ENCODE measurements at regions not wholly inside any gene's neighbourhood (a gene's known extent, or its start where the extent isn't known, plus 50 kb on each side); places are given as distances from the start of the nearest gene placed in this dataset.

- no peak for ATAC-seq
- no peak overlapping the region for H3K27ac Mint-ChIP-seq
- H3K4me1 Mint-ChIP-seq: no peaks in the 10 kb centered on the region
- H3K9me3 Mint-ChIP-seq: peaks cover 17% of the 10 kb centered on the region
- H3K4me3 Mint-ChIP-seq: no peak overlapping the region
- H3K27me3 Mint-ChIP-seq: no peaks in the 10 kb centered on the region
- H3K36me3 Mint-ChIP-seq: no peaks in the 10 kb centered on the region
These were observed 942.9 kb downstream of the ANKRD7 start for GRCh38 chr7:119167431-119167830.

GRCh38 chr7:119172043-119172442 is 947.5 kb downstream of the ANKRD7 start:
- no peak overlapping the region for H3K4me3 Mint-ChIP-seq
- H3K4me1 Mint-ChIP-seq: no peaks in the 10 kb centered on the region
- H3K27ac Mint-ChIP-seq: no peak overlapping the region
- H3K36me3 Mint-ChIP-seq: no peaks in the 10 kb centered on the region
- no peaks in the 10 kb centered on the region for H3K27me3 Mint-ChIP-seq
- no peak for ATAC-seq
- peaks cover 2% of the 10 kb centered on the region for H3K9me3 Mint-ChIP-seq

GRCh38 chr7:119175911-119176627 is 951.6 kb downstream of the ANKRD7 start:
- no peaks in the 10 kb centered on the region for H3K36me3 Mint-ChIP-seq
- no peak overlapping the region for H3K4me3 Mint-ChIP-seq
- H3K27me3 Mint-ChIP-seq: no peaks in the 10 kb centered on the region
- no peaks in the 10 kb centered on the region for H3K9me3 Mint-ChIP-seq
- ATAC-seq: no peak
- H3K27ac Mint-ChIP-seq: no peak overlapping the region
- H3K4me1 Mint-ChIP-seq: no peaks in the 10 kb centered on the region

DNA sequence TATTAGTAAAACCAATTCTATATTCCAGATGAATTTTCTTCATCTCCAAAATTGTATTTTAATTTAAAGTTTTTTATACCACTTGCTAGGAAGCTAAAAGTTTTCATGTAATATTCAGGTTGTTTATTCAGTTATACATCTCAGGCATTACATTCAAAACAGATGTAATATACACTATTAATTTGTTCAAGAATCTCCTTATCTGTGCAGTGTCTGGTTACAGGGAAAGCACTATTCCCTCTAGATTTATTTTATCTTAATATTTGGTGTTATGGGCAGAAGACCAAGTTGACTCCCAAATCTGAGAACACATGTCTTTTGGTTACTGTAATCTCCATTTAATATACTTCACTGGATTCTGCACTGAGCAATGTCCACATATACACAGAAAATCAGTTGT is 953.4 kb downstream of the ANKRD7 start:
- no peaks in the 10 kb centered on the region for H3K27me3 Mint-ChIP-seq
- no peak overlapping the region for H3K27ac Mint-ChIP-seq
- no peaks in the 10 kb centered on the region for H3K4me1 Mint-ChIP-seq
- H3K4me3 Mint-ChIP-seq: no peak overlapping the region
- no peaks in the 10 kb centered on the region for H3K36me3 Mint-ChIP-seq
- no peak for ATAC-seq
- peaks cover 2% of the 10 kb centered on the region for H3K9me3 Mint-ChIP-seq

- no peak for ATAC-seq
- no peak overlapping the region for H3K4me3 Mint-ChIP-seq
These were observed 959.8 kb downstream of the ANKRD7 start for GRCh38 chr7:119184124-119184788.

GRCh38 chr7:119196183-119196582 is 971.7 kb downstream of the ANKRD7 start:
- Mint-ChIP-seq H3K4me3 (no peak overlapping the region), H3K27me3 (no peaks in the 10 kb centered on the region), H3K9me3 (no peaks in the 10 kb centered on the region), H3K36me3 (no peaks in the 10 kb centered on the region), H3K4me1 (no peaks in the 10 kb centered on the region), H3K27ac (no peak overlapping the region)
- no peak for ATAC-seq

More at GRCh38 chr7:119184124-119184788, 959.8 kb downstream of the ANKRD7 start:
- Mint-ChIP-seq H3K36me3 (no peaks in the 10 kb centered on the region), H3K27me3 (no peaks in the 10 kb centered on the region), H3K27ac (no peak overlapping the region), H3K4me1 (no peaks in the 10 kb centered on the region), H3K9me3 (peaks cover 9% of the 10 kb centered on the region)

- Mint-ChIP-seq H3K27ac (no peak overlapping the region), H3K9me3 (no peaks in the 10 kb centered on the region), H3K36me3 (no peaks in the 10 kb centered on the region), H3K4me3 (no peak overlapping the region), H3K27me3 (no peaks in the 10 kb centered on the region), H3K4me1 (no peaks in the 10 kb centered on the region)
- no peak for ATAC-seq
These were observed 972.8 kb downstream of the ANKRD7 start for GRCh38 chr7:119197172-119197876.

DNA sequence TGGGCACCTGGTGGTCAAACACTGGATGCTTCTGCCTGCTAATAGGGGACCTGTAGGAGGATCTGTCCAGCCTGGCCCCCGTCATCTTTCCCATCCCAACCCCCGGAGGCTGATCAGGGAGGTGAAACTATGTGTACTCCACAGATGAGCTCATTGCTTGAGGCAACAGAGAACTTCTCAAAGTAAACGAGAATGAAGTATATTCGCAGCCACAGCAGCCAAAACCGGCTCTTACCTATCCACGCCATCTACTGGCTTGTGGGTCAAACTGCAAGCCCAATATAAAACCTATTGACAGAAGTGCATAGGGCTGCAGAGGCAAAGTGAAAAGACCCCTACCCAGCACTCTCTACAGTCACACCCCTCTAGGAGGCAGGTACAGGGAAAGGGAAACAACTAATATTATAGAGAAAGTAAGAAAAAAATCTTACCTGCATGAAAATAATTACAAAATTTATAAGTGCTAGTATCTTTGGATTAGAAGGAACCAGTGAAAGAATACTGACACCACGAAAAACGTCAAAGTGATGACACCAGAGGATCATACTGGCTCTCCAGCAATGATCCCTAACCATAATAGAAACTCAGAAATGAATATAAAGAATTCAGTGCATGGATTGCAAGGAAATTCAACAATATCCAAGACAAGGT is 973.5 kb downstream of the ANKRD7 start:
- H3K27me3 Mint-ChIP-seq: no peaks in the 10 kb centered on the region
- no peaks in the 10 kb centered on the region for H3K9me3 Mint-ChIP-seq
- H3K27ac Mint-ChIP-seq: no peak overlapping the region
- no peaks in the 10 kb centered on the region for H3K4me1 Mint-ChIP-seq
- no peak for ATAC-seq
- H3K36me3 Mint-ChIP-seq: no peaks in the 10 kb centered on the region
- no peak overlapping the region for H3K4me3 Mint-ChIP-seq

DNA sequence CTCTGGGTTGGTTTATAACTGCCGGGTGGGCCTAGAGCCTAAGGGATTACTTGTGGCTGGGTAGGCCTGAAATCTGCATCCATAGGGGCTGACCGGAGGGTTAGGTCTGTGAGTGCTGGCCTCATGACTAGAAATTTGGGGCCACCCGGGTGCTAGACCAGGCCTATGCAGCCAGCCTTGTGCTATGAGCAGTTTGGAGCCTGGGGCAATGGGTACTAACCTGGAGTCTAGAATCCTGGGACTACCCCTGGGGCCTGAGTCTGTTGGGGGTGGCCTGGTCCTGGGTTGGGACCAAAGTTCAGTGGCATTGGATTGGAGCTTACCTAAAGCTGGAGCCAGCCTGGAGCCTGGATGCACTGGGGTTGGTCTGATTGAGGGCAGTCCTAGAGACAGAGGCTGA is 995.2 kb downstream of the ANKRD7 start:
- Mint-ChIP-seq H3K9me3 (peaks cover 2% of the 10 kb centered on the region), H3K27me3 (no peaks in the 10 kb centered on the region), H3K4me1 (no peaks in the 10 kb centered on the region), H3K27ac (no peak overlapping the region), H3K36me3 (no peaks in the 10 kb centered on the region), H3K4me3 (no peak overlapping the region)
- peak; percentile 31 for ATAC-seq

GRCh38 chr7:119223930-119224329 is 999.4 kb downstream of the ANKRD7 start:
- no peaks in the 10 kb centered on the region for H3K36me3 Mint-ChIP-seq
- H3K27ac Mint-ChIP-seq: no peak overlapping the region
- no peaks in the 10 kb centered on the region for H3K27me3 Mint-ChIP-seq
- H3K9me3 Mint-ChIP-seq: peaks cover 2% of the 10 kb centered on the region
- no peak for ATAC-seq
- no peak overlapping the region for H3K4me3 Mint-ChIP-seq
- no peaks in the 10 kb centered on the region for H3K4me1 Mint-ChIP-seq

GRCh38 chr7:119228482-119228881 is 1004.0 kb downstream of the ANKRD7 start:
- Mint-ChIP-seq H3K4me3 (no peak overlapping the region), H3K9me3 (peaks cover 5% of the 10 kb centered on the region), H3K27me3 (no peaks in the 10 kb centered on the region), H3K4me1 (no peaks in the 10 kb centered on the region), H3K27ac (no peak overlapping the region), H3K36me3 (no peaks in the 10 kb centered on the region)
- no peak for ATAC-seq

GRCh38 chr7:119232091-119232490 is 1007.6 kb downstream of the ANKRD7 start:
- Mint-ChIP-seq H3K4me3 (no peak overlapping the region), H3K36me3 (no peaks in the 10 kb centered on the region), H3K27ac (no peak overlapping the region), H3K9me3 (peaks cover 3% of the 10 kb centered on the region), H3K4me1 (no peaks in the 10 kb centered on the region), H3K27me3 (no peaks in the 10 kb centered on the region)
- no peak for ATAC-seq

DNA sequence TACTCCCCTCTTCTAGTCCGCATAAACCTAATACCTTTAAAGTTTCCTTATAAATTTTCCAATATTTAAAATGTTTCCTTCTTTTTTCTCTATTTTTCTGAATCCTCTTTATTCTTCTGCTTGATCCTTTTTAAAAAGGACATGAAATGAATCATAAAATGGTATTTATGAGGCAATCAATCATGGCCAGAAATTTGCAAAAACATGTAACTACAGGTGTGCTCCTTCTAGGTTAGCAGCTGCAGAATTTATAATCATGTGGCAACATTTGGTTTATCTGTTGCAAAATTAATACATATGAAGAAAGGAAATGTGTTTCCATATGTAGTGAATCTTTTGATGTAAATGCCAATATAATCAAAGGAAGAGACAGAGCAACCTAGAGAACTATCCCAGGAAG is 1008.5 kb downstream of the ANKRD7 start:
- Mint-ChIP-seq H3K4me3 (no peak overlapping the region), H3K4me1 (no peaks in the 10 kb centered on the region), H3K36me3 (no peaks in the 10 kb centered on the region), H3K27me3 (no peaks in the 10 kb centered on the region), H3K27ac (no peak overlapping the region), H3K9me3 (peaks cover 3% of the 10 kb centered on the region)
- no peak for ATAC-seq

DNA sequence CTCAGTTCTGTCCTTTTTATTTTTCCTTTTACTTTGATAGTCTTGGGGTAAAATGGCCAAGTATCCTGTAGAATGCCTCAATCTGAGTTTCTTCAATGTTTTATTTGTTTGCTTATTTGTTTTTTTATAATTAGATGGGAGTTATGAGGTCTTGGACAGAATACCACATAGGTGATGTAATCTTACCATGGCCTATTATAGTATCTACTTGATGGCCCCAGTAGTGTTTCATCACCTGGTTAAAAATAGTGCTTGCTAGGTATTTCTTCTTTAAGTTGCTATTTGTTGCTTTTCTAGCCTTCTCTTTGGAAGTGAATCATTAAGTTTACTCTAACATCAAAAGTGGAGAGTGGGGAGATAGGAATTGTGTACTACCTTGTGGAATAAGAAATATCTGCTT is 1020.0 kb upstream of the KCND2 start:
- no peaks in the 10 kb centered on the region for H3K27me3 Mint-ChIP-seq
- H3K4me1 Mint-ChIP-seq: no peaks in the 10 kb centered on the region
- no peaks in the 10 kb centered on the region for H3K9me3 Mint-ChIP-seq
- no peak overlapping the region for H3K27ac Mint-ChIP-seq
- no peaks in the 10 kb centered on the region for H3K36me3 Mint-ChIP-seq
- no peak for ATAC-seq
- no peak overlapping the region for H3K4me3 Mint-ChIP-seq

GRCh38 chr7:119254742-119255141 is 1018.2 kb upstream of the KCND2 start:
- H3K36me3 Mint-ChIP-seq: no peaks in the 10 kb centered on the region
- no peaks in the 10 kb centered on the region for H3K9me3 Mint-ChIP-seq
- no peak overlapping the region for H3K27ac Mint-ChIP-seq
- no peak overlapping the region for H3K4me3 Mint-ChIP-seq
- H3K4me1 Mint-ChIP-seq: no peaks in the 10 kb centered on the region
- ATAC-seq: no peak
- H3K27me3 Mint-ChIP-seq: no peaks in the 10 kb centered on the region

Data from stimulated activated memory B cell treated with anti-CD40 and anti-IgM and Interleukin-4, amounts not matched to agents 10 μg/mL and 1 μg/mL and 100 μg/mL, for 72 hours (primary cell).